OCI-LY7 (cell line): ENCODE measurements at regions not wholly inside any gene's neighbourhood (a gene's known extent, or its start where the extent isn't known, plus 50 kb on each side); places are given as distances from the start of the nearest gene placed in this dataset.

ENCODE experiments used
- EZH2phosphoT487 ChIP-seq: fragments of 200-600 bp; sonication (generic); IDR thresholded peaks from 2 replicates; pipeline ENCODE4 v1.6.1; 2018; ENCODE audit warnings: low read depth, borderline replicate concordance, mild to moderate bottlenecking, mixed run types, antibody characterized with exemption, low read length, moderate library complexity, mixed read lengths
- TF ChIP-seq, protein P1 (sequence below): fragments of 200-600 bp; sonication (generic); conservative IDR thresholded peaks from 2 replicates; pipeline ENCODE4 v1.5.1; 2014; ENCODE audit warnings: mild to moderate bottlenecking, antibody characterized with exemption, low read length, moderate library complexity, mixed read lengths

DNA sequence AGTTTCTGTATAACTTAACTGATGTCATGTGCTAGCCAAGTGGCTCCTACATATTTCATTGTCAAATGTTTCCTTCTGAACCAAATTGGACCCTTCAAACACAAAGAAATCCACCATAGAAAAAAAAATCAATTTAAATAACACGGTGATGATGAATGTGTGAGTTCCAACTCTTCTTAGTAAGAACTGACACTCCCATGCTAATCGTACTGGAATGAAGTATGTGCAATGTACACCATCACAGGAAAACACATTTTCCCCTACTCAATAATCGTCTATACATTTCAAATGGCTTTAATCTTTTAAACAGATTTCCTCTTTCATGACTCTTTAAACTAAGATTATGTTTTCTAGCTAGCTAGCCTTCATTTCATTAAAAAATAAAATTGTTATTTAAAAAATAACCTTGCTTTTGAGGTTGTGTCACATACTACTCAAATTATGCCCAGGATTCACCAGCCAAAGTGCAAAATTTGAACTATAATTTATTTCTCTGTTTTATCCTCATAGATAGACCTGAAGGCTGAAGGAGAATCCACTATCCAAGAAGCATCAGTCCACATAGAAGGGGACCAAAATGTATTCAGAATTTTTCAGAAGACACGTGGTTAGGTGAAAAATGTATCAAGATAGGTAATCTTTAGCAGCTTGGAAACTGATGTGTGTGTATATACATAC, 131.0 kb upstream of the ITGA1 start:
- TF ChIP-seq, protein P1, sequence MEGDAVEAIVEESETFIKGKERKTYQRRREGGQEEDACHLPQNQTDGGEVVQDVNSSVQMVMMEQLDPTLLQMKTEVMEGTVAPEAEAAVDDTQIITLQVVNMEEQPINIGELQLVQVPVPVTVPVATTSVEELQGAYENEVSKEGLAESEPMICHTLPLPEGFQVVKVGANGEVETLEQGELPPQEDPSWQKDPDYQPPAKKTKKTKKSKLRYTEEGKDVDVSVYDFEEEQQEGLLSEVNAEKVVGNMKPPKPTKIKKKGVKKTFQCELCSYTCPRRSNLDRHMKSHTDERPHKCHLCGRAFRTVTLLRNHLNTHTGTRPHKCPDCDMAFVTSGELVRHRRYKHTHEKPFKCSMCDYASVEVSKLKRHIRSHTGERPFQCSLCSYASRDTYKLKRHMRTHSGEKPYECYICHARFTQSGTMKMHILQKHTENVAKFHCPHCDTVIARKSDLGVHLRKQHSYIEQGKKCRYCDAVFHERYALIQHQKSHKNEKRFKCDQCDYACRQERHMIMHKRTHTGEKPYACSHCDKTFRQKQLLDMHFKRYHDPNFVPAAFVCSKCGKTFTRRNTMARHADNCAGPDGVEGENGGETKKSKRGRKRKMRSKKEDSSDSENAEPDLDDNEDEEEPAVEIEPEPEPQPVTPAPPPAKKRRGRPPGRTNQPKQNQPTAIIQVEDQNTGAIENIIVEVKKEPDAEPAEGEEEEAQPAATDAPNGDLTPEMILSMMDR = no peak
- TF ChIP-seq EZH2phosphoT487 = no peak
